GM12864 (cell line): ENCODE measurements at regions not wholly inside any gene's neighbourhood (a gene's known extent, or its start where the extent isn't known, plus 50 kb on each side); places are given as distances from the start of the nearest gene placed in this dataset.

Experiments
- DNase-seq: peaks from one replicate; pipeline ENCODE4 v3.0.0-alpha.2; 2011; ENCODE audit warnings: low read depth
- H3K4me3 ChIP-seq: 2 replicates; pipeline ENCODE4 v1.5.1; 2011; ENCODE audit warnings: mild to moderate bottlenecking, low read depth, low read length, control low read depth
- TF ChIP-seq, protein P1 (sequence below): IDR thresholded peaks from 2 replicates; pipeline ENCODE4 v1.5.1; 2011; ENCODE audit warnings: low read depth, mild to moderate bottlenecking, moderate library complexity, low read length, control low read depth, inconsistent platforms; ENCODE audit errors: missing control alignments

DNA sequence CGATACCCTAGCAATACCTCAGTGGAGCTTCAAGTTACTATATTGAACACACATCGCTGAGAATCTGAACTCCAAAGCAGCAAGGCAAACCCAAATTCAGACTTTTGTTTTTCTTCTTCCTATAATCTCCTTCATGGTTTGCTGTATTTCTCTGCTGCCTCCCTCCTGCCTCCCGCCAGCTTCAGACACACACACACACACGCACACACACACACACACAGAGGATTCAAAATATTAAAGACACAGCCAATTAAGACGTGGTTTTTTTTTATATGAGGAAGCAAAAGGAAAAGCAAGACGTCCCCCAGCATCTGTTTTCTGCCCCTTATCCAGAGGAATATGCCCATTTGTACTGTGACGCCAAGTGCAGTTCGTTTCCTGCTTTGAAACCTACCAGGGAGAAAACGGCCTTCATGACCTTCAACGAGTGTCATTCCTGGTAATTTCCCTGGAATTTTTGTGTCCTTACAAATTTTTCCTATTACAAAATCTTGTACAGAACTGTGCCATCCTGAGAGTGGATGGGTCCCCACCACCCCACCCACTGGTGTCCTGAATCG, 547.9 kb upstream of the ID2 start:
- TF ChIP-seq, protein P1, sequence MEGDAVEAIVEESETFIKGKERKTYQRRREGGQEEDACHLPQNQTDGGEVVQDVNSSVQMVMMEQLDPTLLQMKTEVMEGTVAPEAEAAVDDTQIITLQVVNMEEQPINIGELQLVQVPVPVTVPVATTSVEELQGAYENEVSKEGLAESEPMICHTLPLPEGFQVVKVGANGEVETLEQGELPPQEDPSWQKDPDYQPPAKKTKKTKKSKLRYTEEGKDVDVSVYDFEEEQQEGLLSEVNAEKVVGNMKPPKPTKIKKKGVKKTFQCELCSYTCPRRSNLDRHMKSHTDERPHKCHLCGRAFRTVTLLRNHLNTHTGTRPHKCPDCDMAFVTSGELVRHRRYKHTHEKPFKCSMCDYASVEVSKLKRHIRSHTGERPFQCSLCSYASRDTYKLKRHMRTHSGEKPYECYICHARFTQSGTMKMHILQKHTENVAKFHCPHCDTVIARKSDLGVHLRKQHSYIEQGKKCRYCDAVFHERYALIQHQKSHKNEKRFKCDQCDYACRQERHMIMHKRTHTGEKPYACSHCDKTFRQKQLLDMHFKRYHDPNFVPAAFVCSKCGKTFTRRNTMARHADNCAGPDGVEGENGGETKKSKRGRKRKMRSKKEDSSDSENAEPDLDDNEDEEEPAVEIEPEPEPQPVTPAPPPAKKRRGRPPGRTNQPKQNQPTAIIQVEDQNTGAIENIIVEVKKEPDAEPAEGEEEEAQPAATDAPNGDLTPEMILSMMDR = no peak
- DNase-seq = no peak
- H3K4me3 ChIP-seq = no peak overlapping the region

DNA sequence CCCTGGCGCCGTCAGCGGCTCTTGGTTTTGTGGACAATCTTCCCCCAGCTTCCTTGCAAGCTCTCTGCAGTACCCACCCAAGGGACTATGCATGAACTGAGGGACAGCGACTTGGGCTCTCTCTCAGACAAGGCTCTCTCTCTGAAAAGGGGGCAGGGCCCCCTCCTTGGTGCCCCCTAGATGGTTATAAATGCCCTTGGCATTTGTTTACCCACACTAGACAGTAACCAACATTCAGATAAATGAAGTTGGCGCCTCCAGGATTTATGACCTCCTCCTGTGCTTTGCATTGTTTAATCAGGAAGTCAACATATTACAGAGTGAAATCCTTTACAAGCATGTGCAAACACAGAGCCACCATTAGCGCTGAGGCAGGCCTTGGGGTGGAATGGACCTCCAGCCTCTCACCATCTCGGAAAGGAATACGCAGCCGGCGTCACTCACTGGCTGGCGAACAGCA, 547.4 kb upstream of the ID2 start:
- TF ChIP-seq, protein P1 = no peak
- no peak overlapping the region for H3K4me3 ChIP-seq
- no peak for DNase-seq

DNA sequence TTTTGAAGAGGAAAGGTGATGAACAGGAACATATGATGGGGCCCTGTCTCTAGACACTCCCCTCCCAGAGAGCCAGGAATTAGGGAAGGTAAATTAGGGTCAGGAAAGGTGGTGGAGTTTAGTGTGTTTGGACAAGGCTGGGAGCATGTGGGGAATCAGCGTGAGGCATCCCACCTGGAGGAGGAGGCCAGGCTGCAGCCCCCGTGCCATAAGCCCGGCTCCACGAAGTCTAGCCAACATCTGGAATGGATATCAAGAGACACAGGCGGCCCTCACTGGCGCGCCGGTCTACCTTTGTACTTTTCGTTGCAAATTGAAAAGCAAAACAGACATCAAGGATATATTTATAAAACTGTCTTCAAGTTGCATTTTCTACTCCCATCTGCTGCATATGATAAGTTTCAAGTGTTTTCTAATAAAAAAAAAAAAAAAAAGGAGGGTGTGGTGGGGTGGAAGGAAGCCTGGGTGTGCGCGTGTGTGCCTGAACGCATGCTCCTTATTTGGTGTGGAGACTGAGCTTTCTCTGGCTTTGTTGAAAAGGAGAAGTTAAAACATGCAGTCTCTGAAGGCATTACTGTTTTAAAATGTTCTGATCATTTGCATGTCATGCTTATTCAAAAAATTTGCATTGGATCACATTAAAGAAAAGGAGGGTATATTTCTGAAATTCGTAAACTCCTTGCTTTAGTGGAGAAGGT, 546.7 kb upstream of the ID2 start:
- DNase-seq = no peak
- TF ChIP-seq, protein P1 = no peak
- H3K4me3 ChIP-seq = no peak overlapping the region

DNA sequence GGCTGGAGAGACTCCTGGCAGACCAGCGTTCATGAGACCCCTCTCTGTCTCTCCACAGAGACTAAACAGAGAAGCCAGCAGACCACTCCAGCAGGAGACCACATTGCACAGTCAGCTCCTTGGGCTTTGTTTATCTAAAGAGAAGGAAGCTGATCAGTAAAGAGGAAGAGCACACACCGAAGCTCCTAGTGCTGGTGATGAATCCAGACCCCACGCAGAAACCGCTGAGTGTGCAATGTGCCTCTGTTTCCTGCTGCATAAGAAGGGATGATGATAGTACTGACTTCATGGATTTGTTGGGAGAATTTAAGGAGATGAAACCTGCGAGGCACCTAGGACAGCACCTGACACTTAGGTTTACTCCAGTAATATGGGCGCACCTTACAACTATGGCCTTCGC, 544.1 kb upstream of the ID2 start:
- H3K4me3 ChIP-seq = no peak overlapping the region
- TF ChIP-seq, protein P1 = no peak
- DNase-seq = no peak

DNA sequence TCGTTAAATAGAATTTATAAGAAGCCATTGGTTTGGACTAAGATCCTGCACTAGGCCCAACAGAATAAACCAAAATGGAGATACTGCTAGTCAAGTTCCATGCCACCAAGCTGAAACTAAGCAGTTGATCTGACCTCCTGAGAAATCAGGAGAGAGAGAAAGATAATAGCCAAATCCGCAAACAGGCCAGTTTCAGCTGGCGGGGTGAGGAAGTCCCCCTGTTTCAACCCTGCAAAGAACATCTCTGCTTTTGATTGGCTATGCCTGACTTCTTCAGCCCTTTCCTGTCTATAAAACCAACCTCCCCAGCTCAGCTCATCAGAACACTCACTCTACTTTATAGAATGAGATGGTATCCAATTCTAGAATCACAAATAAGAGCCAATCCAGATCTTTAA, 543.3 kb upstream of the ID2 start:
- TF ChIP-seq, protein P1 = no peak
- H3K4me3 ChIP-seq = no peak overlapping the region
- no peak for DNase-seq

DNA sequence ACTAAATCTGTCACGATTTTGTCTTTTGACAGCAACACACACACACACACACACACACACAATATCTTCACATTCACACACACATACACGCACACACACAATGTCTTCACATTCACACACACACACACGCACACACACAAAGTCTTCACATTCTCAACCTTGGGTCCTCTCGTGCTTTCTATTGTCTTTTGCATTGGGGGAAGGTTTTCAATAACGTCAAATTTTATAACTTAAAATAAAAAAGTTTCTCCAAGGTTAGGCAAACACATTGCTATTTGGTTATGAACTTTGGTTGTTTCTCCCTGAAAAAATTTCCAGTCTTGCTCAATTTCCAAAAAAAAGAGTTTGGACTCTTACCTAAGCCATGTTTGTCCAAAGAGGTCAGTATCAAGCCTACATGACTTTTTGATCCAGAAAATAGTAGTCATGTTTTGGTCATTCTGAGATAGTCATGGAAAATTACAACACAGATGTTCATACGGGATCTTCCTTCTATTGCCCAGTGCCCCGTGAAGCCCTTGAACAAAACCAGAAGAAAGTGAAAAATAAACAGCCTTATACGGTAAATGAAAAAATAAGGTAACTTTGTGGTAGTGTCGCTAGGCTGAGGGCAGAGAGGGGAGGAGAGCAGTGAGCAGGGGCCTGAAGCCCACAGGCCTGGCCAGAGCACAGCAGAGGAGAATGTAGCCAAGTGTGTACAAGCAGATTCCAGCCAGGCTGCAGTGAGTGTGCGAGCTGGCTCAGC, 542.8 kb upstream of the ID2 start:
- no peak overlapping the region for H3K4me3 ChIP-seq
- no peak for DNase-seq
- TF ChIP-seq, protein P1 = no peak
